ENCODE measurements at regions not wholly inside any gene's neighbourhood (a gene's known extent, or its start where the extent isn't known, plus 50 kb on each side); places are given as distances from the start of the nearest gene placed in this dataset.
"Not testable (repeated sequence)": the region's sequence is repeated elsewhere in the genome, so short reads cannot be mapped to it uniquely, and the experiment has no call there.

DNA sequence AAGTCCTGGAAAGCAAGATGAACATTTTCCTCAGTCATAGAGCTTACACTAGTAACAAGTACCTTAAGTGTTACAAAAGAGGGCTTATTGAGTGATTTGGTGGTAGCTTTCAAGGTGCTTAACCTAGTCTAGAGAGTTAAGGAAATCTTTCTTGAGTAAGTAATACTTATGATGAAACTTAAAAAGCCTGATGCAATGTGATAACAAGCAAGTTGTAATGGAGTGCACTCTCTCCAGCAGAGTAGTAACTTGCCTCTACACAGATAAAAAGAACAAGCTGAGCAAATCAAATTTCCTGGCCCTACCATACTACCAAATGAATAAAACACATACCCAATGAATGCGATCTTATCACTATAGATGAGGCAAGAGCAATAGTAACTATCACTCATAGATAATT lies 639.9 kb upstream of the FBXO33 start:
- no peak for DNase-seq

DNA sequence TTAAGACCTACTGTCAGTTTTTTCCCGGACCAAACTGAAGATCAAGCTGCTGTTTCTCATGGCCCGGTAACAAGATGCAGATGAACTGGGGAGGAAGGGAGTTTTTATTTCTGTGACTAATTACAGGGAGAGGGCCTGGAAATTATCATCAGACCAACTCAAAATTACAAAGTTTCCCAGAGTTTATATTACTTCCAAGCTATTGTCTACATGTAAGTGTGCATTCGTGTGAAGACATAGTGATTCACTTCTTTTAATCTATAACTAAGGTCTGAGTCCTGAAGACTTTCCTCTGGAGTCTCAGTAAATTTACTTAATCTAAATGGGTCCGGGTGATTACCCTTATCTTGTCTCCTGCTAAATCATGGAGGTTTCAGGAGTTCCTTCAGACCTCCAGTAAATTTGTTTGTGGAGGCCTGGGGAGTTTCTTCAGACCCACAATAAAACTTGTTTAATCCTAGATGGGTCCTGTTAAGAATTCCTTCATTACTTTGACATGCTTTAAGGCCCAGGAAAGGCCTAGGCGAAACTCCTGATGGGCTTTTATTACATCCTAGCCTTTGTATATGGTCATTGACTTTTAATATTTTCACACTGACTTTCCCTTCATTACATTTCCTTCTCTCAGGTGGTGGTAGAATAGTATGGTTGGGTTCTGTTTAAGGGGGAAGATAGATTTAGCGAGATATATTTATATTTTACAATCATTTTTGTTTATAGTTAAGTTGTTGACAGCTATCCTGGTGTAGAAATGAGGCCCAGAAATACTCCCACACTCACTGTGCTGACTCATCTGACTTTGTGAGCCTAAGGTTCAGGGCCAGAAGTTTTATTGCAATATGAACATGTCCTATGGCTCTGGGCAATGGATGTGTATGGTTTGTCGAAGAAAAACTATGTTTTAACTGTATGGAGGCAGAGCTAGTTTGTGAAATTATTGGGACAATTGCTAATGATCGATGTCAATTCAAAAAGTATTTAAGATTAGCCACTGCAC lies 627.0 kb upstream of the FBXO33 start:
- no peak for DNase-seq

DNA sequence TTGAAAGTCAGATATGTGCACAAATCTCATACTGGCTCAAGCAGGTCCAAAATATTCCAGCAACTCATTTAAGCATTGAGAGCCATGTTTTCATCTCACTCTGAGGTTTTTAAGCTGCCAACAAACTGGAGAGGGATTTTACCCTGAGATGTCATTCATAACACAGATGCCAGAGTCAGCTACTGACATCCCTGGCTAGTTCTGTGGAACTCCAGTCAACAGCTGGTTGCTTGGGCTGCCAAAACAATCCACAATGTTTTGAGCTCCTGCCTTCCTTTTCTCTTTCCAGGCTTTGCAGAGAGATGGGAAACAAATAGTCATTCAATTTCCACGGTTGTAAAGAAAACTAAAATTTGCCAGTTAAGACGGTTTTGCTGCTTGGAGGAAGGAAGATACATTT lies 621.2 kb upstream of the FBXO33 start:
- no peak for DNase-seq

DNA sequence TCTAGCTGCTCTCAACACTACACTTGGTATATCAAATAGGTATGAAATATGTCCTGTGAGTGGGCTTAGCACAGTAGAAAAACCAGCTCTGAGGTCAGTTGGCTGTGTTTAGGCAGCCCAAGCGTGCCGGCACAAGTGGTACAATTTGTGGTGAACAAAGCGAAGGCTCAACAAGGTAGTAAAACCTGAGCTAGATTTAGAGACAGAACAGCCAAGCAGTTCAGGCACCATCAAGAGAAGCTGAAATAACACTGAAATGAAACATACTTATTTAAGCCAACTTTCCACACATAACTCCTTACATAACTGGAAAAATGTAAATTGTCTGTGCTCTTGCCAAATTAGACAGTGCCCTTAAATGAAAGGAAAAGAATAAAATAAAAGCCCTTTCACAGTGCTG lies 596.8 kb upstream of the FBXO33 start:
- DNase-seq = no peak

DNA sequence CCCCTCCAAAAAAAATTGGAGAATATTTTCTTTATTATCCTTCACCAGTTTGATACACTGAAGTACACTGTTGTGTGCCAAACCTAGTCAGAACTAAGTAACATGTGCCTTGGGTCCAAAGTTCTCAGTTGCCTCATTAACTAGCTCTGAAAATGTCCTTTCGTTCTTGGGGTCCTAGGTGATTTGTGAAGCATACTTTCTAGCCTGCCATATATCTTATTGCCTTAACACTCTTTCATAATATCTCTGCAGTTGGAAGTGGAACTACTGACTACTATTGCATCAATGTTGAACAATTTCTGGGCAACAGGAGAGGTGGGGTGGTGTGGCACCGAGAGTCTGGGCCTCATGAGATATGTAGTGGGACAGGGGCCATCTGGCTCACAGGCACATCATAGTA lies 592.9 kb upstream of the FBXO33 start:
- DNase-seq = no peak

DNA sequence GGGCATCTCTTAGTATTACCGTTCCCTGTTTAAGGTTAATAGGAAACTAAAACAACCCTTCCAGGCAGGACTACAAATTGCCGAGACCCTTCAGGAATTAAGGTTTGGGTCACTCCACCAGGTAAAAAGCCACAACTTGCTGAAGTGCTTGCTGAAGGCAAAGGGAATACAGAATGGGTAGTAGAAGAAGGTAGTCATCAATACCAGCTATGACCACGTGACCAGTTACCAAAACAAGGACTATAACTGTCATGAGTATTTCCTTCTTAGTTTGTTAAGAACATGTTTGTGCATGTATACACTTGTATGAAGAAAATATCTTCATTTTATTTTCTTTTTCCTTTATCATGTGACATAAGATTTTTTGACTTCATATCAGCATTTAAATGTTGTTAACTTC lies 578.7 kb upstream of the FBXO33 start:
- no peak for DNase-seq

DNA sequence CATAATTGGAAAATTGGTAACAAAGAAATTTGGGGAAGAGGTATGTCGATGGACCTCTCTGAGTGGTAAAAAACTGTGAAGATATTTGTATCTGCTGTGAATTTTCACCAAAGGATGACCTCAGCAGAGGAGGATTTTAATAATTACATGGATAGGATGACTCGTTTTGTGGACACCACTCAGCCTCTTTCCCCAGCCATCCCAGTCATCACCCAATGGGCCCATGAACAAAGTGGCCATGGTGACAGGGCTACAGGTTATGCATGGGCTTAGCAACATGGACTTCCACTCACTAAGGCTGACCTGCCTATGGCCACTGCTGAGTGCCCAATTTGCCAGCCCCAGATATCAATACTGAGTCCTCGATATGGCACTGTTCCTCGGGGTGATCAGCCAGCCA lies 577.5 kb upstream of the FBXO33 start:
- DNase-seq = no peak

DNA sequence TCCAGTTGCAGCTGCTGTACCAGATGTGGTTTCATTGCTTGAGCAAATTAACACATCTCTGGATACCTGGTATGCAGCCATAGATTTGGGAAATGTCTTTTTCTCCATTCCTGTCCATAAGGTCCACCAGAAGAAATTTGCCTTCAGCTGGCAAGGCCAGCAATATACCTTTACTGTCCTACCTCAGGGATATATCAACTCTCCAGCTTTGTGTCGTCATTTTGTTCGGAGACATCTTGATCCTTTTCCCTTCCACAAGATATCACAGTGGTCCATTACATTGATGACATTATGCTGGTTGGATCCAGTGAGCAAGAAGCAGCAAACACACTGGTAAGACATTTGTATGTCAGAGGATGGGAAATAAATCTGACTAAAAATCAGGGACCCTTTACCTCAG lies 576.1 kb upstream of the FBXO33 start:
- DNase-seq = not testable (repeated sequence)

DNA sequence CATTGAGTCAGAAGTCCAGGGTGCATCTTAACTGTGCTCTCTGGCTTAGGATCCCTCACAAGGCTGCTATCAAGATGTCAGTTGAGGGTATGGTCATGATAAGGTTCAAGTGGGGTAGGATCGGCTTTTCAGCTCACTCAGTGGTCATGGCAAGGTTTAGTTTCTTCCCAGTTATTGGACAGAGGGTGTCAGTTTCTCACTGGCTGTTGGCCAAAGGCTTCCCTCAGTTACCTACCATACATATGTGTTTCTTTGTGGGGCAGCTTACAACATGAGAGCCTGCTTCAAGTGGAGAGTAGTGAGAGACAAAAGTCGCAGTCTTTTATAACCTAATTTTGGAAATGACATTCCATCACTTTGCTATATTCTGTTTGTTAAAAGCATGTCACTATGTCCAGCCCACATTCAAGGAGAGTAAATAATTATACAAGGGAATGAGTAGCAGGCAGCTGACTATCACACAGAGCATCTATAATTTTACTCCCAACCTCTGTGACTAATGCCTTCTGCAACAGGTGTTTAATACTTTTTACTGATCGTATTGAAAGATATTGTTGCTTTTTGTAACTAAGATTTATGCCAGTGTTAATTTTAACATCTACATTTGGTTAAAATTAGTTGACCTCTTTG lies 572.8 kb upstream of the FBXO33 start:
- DNase-seq = no peak

DNA sequence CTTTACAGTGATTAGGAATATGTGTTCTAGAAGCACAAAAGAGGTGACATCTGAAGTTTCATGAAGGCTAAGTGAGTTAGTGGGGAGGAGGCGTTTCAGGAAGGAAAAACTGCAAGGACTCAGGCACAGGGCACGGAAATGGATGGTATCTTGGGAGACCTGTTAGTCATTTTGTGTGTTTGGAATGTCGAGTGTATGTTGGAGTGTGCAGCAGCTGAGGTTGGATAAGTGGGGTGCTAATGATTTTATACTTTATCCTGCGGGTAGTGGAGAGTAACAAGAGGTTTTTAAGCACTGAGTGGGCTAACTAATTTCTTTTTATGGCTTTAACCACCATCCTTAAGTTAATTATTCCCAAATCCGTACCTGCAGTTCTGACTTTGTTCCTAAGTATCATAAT lies 571.5 kb upstream of the FBXO33 start:
- no peak for DNase-seq

DNA sequence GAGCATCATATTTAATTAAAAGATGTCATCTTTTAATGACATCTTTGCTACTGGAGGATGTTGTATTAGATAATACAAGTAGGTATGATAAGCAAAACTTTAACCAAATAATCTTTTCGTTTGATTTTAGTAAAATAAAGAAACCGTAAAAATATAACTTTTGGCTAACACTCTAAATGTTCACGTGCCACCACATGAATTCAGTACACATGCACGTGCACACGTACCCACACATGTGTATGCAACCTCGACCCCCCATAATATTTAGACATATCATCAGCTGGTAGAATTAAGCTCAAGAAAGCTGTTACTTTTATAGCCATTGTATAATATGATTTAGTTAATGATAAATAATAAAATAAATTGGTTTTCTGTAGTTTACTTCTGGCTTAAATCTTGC lies 566.6 kb upstream of the FBXO33 start:
- no peak for DNase-seq

DNA sequence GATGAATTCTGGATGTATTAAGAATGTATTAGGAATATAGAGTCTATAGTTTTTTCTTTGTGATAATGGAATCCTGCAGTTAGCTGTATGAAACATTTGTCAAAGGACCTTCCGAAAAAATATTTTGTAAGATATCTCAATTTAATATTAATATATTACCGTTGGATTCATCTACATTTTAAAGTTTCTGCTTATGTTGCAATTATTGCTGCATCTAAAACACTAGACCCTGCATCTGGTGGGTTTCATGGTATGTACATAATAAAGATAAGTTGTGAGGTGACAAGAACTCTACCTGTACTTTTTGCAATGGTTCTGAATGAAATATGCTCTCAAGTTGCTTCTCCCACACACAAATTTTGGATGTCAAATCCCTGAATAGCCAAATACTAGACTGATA lies 565.9 kb upstream of the FBXO33 start:
- no peak for DNase-seq

DNA sequence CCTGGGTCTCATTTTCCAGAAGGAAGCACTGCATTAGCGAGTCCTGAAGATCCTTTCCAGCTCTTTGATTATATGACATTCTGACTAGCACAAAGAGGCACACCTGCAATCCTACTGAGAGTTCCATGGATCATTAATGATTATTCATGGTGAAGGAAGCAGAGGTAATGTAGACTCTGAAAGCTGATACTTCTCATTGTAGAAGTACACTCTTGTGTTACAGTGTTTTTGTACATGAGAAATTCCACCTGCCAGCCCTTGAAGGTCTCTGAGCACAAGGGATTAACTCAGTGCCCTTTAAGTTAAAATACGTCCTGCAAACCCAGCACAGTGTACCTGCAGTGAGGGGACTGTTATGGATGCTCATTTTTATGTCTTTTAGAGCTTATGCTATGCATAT lies 558.8 kb upstream of the FBXO33 start:
- peak; percentile 94 for DNase-seq

DNA sequence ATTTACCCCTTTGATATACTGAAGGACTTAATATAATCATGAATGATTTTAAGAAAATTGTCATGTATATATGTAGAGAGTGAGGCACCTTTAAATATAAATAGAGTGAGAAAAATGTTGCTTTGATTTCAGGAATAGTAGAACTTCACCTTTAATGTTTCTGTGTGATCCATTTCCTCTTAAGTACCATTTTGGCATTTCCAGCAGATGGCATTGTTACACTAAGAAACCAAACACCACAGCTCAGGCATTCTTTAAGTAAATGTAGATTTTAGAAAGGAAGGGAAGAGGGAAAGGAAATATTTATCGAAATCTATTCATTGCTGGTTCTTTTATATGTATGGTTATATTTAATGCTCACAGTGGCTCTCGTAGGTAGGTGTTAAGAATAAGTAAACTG lies 556.7 kb upstream of the FBXO33 start:
- DNase-seq = peak; percentile 71

DNA sequence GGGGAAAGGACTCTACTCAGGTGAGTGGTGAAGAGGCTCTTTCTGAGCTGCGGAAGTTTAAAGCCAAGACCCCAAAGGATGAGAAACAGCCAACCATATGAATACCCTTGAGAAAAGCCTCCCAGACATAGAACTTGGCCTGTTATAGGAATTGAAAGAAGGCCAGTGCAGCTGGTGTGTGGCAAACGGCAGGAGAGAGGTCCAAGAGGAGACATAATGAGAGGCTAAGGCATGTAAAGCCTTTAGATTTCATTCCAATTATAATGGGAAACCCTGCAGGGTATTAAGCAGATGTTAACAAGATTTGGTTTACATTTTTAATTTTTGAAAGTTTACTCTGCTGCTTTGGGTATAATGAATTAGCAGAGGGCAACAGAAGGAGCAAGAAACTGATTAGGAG lies 552.1 kb upstream of the FBXO33 start:
- DNase-seq = no peak

DNA sequence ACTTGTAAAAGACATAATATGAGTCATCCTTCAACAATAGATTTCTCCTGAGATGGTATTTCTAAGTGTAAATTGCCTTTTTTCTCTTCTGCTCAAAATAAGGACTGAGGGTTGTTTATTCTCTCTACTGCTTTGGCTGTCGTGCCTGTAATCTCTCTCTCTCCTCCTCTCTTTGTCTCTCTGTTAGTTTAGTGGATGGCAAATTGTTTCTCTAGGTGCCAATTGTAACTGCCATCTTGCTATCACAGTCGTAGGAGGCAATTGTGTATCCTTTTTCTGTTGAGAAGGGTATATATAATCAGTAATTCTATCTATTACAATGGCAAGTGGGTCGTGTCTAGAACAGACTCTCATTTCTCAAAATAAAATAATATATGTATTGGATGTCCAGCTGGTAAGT lies 545.0 kb upstream of the FBXO33 start:
- DNase-seq = peak; percentile 34

DNA sequence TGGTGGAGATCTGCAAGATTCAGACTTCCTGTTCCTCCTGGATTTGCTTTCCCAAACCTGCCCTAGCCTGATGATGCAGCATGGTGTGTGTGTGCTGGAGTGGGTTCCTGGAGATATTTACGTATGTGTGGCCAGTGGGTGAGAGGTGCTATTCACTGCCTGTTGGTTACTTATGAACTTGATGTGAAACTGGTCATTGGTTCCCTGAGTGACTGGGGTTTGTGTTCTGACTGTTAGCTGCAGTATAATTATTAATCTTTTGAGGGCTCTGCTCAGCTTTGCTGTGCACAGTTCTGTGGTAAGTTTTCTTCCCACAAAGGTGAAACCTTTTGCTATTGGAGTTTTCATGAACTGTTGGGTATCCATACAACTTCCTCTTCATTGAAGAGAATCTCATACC lies 541.8 kb upstream of the FBXO33 start:
- no peak for DNase-seq

DNA sequence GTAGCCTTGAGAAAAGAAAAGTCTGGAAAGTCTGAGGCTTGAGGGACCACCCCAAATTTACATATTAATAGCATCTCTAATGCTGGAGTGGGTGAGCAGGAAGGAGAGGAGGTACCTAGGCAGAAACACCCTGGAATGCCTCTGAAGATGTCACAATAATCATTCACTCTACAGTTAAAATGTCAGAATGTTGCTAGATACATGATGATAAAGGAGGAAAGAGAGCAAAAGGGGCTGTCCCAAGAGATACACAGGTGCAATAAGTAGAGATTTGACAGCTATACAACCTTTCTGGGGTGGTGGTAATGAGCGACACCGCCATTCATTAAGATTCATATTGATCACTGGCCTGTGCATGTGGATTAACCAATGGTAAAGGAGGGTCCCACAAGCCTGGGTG lies 540.5 kb upstream of the FBXO33 start:
- DNase-seq = no peak

DNA sequence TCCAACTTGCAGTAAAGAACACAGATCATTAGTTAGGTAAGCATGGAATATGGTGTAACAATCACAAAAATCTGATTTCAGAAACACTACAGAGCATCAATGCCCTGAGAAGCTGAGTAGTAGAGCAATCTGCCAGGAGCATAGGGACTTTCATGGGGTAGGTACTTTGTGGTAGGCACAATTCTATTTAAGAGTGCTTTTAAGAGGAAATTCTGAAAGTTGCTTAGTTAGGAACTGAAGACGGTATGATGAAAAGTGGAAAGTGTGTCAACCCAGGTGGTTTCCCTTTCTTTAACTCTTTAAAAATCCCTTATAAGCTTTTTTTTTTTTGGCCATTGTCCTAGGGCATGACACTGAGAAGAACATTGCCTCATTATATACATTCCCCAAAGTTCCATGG lies 535.7 kb upstream of the FBXO33 start:
- DNase-seq = no peak

DNA sequence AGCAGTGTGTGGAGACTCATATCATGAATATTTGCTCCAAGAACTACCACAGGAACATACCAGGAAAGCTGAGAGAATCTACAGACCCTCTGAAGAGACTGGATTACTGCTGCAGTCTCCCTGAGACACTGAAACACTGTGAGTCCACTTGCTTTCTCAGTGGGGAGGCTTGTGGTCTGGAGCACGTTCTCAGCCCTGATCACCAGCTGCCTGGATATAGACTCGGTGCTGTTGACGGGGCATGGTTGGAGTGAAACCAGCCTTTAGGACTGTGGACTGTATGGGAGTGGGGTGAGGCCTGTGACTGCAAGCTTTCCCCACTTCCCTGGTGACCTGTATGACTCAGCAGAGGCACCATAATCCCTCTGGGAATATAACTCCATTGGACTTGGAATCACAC lies 525.8 kb upstream of the FBXO33 start:
- no peak for DNase-seq

DNA sequence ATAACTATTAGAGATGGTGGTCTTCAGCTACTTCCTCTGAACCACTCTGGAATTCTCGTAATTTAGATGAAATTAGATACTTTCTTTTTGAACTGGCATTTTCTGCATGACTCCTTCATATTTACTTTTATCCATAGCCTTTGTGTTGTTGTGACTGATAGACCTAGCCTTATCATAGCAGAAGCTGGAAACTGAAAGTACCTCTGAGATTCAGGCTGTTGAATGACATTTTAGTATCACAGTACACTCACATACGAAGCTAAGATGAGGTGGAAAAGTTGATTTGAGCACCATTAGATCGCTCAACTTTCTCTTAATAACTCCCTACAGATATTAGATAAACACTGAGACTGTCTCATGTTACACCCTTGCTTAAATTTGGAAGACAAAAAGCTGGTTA lies 525.1 kb upstream of the FBXO33 start:
- no peak for DNase-seq

DNA sequence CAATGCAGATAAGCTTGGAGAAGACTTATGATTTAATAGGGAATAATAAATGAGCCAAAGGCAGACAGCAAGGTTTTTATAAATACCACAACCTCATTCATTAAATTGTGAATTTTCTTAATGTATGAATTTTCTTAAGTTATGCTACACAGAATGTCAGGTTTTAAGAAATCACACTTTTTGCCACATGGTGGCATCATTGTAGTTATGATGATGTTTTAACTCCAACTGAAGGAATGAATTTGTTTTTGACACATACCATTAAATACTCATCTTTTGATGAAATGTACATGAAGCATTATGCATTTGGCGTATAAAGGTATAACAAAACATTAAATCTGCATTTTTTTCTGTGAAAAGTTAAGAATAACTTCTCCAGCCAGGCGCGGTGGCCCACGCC lies 524.1 kb upstream of the FBXO33 start:
- DNase-seq = no peak

DNA sequence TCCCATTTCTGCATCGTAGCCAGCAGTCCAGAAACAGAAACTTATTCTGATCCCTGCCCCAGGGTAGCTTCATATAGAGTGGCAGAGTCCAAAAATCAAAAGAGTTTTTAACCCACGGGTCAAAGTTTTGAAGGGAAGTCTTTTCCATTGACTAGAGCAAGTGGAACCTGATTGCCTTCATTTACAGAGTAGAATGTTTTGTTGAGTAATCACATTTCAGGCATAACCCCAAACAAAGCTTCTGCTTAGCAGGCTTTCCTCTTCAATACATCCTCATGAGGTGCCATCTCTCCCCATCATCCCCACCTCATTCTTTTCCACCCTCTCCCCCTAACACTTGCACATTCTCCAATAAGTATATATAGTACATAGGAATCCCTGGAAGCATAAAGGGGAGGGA lies 516.0 kb upstream of the FBXO33 start:
- no peak for DNase-seq

DNA sequence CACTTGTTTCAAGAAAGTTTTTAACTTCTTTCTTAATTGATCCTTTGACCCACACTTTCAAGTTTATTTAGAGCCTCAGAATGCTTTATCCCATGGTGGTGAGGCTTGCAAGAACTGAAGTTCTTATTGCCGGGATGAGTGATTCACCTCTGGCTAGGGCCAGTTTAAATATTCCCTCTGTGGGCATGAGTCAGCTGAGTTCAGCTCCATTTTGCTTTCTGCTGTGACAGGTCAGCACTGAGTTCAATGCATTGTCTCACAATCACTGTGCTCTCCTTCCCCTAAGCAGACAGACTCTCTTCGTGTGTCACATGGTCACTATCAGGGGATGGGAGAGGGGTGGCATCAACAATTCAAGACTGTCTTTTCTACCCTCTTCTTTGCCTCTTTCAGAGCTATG lies 514.6 kb upstream of the FBXO33 start:
- DNase-seq = no peak

DNA sequence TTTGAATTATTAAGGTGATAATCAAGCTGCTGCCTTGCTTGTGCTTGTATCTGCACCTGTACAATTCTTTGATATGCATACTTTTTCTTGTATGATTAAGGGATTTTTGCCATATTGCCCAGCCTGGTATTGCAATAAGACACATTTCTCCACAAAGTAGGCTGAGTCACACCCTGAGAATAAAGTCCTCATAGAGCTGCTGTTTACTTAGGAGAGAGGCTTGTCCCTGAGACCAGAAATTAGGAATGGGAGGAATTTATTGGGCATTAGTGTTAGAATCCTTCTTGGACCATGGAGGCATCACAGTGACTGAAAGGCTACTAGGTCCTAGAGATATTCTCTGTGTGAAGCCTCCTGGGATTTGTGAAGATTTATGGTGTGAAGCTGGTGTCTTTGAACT lies 506.8 kb upstream of the FBXO33 start:
- DNase-seq = no peak

Measured in DMS153 (cell line).